ENCODE measurements at regions not wholly inside any gene's neighbourhood (a gene's known extent, or its start where the extent isn't known, plus 50 kb on each side); places are given as distances from the start of the nearest gene placed in this dataset.
"Not testable (repeated sequence)": the region's sequence is repeated elsewhere in the genome, so short reads cannot be mapped to it uniquely, and the experiment has no call there.

DNA sequence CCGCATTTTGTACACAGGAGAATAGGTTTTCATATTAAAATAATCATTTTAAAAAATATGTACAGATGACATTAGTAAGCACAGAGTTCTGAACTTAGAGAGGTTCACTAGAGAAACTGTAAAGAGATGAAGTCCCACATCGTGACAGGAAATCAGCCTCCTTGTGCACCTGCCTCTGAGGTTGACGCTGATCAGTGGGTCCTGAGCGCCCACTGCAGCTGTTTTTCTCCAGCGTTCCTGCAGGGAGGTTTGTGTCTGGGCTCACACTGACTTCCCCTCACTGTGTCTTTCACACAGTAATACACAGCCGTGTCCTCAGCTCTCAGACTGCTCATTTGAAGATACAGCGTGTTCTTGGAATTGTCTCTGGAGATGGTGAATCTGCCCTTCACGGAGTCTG is 561.5 kb downstream of the TMEM121 start:
- Histone ChIP-seq H3K4me3 (no peak overlapping the region), H3K4me1 (no peaks in the 10 kb centered on the region), H3K27ac (no peak overlapping the region), H3K9me3 (no peaks in the 10 kb centered on the region), H3K27me3 (no peaks in the 10 kb centered on the region), H3K36me3 (no peaks in the 10 kb centered on the region)
- TF ChIP-seq POLR2A (IDR thresholded peaks at IDR 0.05): no peak
- TF ChIP-seq EP300 (IDR thresholded peaks at IDR 0.05): no peak
- TF ChIP-seq POLR2AphosphoS5 (IDR thresholded peaks at IDR 0.05): no peak
- TF ChIP-seq, protein P1, sequence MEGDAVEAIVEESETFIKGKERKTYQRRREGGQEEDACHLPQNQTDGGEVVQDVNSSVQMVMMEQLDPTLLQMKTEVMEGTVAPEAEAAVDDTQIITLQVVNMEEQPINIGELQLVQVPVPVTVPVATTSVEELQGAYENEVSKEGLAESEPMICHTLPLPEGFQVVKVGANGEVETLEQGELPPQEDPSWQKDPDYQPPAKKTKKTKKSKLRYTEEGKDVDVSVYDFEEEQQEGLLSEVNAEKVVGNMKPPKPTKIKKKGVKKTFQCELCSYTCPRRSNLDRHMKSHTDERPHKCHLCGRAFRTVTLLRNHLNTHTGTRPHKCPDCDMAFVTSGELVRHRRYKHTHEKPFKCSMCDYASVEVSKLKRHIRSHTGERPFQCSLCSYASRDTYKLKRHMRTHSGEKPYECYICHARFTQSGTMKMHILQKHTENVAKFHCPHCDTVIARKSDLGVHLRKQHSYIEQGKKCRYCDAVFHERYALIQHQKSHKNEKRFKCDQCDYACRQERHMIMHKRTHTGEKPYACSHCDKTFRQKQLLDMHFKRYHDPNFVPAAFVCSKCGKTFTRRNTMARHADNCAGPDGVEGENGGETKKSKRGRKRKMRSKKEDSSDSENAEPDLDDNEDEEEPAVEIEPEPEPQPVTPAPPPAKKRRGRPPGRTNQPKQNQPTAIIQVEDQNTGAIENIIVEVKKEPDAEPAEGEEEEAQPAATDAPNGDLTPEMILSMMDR (IDR thresholded peaks at IDR 0.05): no peak
- whole genome bisulfite sequencing, 5 donors: 66 to 72% methylated on average over 6 to 8 of the region's 8 CpGs; no CpG with 5 or more reads in 3 of the 5 donors
- intact Hi-C loops (cut with DNase I; ENCODE audit: low total_unique reads): no loop called here
- DNase-seq: peak in 1 of 2 donors; percentile 4

DNA sequence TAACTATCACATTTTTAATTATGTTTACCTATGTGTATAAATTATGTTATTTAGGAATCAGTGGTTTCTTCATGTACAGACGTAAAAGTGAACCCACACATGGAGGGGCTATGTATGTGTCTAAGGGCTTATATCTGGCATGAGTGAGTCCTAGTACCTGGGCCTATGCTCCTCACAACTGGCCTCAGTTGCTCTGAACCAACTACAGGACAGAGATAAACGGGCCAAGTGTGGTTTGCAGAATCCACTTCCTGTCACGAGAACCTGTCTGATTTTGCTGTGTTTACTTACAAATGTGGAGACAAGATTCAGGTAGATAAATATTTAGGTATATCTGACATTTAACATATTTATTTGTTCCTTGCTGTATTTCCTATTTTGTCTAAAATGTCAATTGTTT is 562.5 kb downstream of the TMEM121 start:
- DNase-seq; H3K27me3 ChIP-seq; H3K27ac ChIP-seq; intact Hi-C loops (cut with DNase I; ENCODE audit: low total_unique reads); H3K4me1 ChIP-seq; H3K36me3 ChIP-seq; H3K9me3 ChIP-seq; H3K4me3 ChIP-seq: not testable (repeated sequence)
- 51 to 78% methylated on average over 2 to 3 of the region's 3 CpGs; no CpG with 5 or more reads in 3 of the 5 donors for WGBS, 5 donors

DNA sequence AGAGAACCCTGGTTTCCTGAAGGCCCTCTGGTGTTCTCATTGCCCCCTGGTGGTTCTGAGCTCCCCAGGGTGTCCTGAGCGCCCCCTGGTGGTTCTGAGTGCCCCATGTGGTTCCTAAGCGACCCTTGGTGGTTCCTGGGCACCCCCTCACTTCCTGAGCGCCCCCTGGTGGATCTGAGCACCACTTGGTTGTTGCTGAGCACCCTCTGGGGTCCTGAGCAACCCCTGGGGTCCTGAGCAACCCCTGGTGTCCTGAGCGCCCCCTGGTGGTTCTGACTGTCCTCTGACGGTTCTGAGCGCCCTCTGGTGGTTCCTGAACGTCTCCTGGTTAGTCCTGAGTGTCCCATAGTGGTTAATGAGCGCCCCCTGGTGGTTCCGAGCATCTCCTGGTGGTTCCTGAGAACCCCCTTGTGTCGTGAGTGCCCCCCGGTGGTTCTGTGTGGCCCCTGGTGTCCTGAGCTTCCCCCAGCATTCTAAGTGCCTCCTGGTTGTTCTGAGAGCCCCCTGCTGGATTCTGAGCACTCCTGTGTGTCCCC is 568.3 kb downstream of the TMEM121 start:
- H3K4me1 ChIP-seq: no peaks in the 10 kb centered on the region
- H3K27me3 ChIP-seq: no peaks in the 10 kb centered on the region
- DNase-seq: peak; percentile 9 to 27
- TF ChIP-seq EP300 (IDR thresholded peaks at IDR 0.05) (no peak), POLR2AphosphoS5 (IDR thresholded peaks at IDR 0.05) (no peak), POLR2A (IDR thresholded peaks at IDR 0.05) (no peak)
- TF ChIP-seq, protein P1 (IDR thresholded peaks at IDR 0.05): peak in 1 of 7 experiments; percentile 20
- 20 to 36% methylated on average over 2 to 11 of the region's 11 CpGs; no CpG with 5 or more reads in 3 of the 5 donors for WGBS, 5 donors
- H3K9me3 ChIP-seq: no peaks in the 10 kb centered on the region
- no peak overlapping the region for H3K4me3 ChIP-seq
- no peaks in the 10 kb centered on the region for H3K36me3 ChIP-seq
- intact Hi-C loops (cut with DNase I; ENCODE audit: low total_unique reads): no loop called here
- no peak overlapping the region for H3K27ac ChIP-seq

DNA sequence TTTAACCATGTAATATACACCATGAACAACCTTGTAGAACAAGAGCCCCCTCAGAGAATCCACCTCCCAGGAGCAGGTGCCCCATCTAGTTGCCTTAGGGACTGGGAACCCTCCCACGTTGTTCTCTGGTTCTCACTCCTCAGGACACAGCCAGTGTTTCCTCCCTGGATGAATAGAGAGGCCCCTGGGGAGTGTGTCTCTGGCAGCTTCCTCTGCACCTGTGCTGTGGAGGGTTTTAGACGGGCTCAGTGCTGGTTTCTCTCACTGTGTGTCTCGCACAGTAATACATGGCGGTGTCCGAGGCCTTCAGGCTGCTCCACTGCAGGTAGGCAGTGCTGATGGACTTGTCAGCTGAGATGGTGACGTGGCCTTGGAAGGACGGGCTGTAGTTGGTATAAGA is 581.3 kb downstream of the TMEM121 start:
- intact Hi-C loops (cut with DNase I; ENCODE audit: low total_unique reads): no loop called here
- H3K4me3 ChIP-seq: no peak overlapping the region
- no peaks in the 10 kb centered on the region for H3K4me1 ChIP-seq
- WGBS, 5 donors: 53 to 64% methylated on average over 2 to 7 of the region's 7 CpGs; no CpG with 5 or more reads in 3 of the 5 donors
- no peaks in the 10 kb centered on the region for H3K27me3 ChIP-seq
- no peak overlapping the region for H3K27ac ChIP-seq
- H3K36me3 ChIP-seq: no peaks in the 10 kb centered on the region
- no peaks in the 10 kb centered on the region for H3K9me3 ChIP-seq
- TF ChIP-seq, protein P1 (IDR thresholded peaks at IDR 0.05): no peak
- TF ChIP-seq POLR2A (IDR thresholded peaks at IDR 0.05) (no peak), POLR2AphosphoS5 (IDR thresholded peaks at IDR 0.05) (no peak), EP300 (IDR thresholded peaks at IDR 0.05) (no peak)
- DNase-seq: no peak

DNA sequence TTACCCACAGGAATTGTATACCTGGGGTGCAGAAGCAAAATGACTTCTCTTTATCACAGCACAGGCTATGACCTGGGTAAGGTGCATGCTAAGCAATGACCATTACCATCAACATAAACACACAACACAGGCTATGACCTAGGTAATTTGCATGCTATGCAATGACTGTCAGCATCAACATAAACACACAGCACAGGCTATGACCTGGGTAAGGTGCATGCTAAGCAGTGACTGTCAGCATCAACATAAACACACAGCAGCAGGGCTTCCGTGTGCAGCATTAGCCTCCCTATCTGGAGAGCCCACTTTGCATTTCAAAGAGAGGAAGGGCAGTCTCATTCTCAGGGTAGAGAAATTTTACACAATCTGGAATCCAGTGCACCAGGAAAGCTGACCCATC is 583.0 kb downstream of the TMEM121 start:
- 22 to 49% methylated on average over 1 of the region's 1 CpG; no CpG with 5 or more reads in 3 of the 5 donors for WGBS, 5 donors
- no peaks in the 10 kb centered on the region for H3K36me3 ChIP-seq
- intact Hi-C loops (cut with DNase I; ENCODE audit: low total_unique reads): no loop called here
- no peaks in the 10 kb centered on the region for H3K9me3 ChIP-seq
- no peaks in the 10 kb centered on the region for H3K27me3 ChIP-seq
- no peak overlapping the region for H3K4me3 ChIP-seq
- TF ChIP-seq POLR2AphosphoS5 (IDR thresholded peaks at IDR 0.05) (no peak), EP300 (IDR thresholded peaks at IDR 0.05) (no peak), POLR2A (IDR thresholded peaks at IDR 0.05) (no peak)
- TF ChIP-seq, protein P1 (IDR thresholded peaks at IDR 0.05): no peak
- DNase-seq: no peak
- no peaks in the 10 kb centered on the region for H3K4me1 ChIP-seq
- no peak overlapping the region for H3K27ac ChIP-seq

Data from stomach (tissue), 8 donors.